GM19043 (cell line): ENCODE measurements at regions not wholly inside any gene's neighbourhood (a gene's known extent, or its start where the extent isn't known, plus 50 kb on each side); places are given as distances from the start of the nearest gene placed in this dataset.

Source experiments
- ATAC-seq: cut with Tn5 transposase; IDR thresholded peaks from one replicate; pipeline ENCODE4 v1.9.1; 2021; ENCODE audit warnings: low read depth; ENCODE audit not compliant: unreplicated experiment

- ATAC-seq = no peak
Observed at GRCh38 chr5:21694567-21694966, 1158.6 kb downstream of the CDH12 start.

- ATAC-seq = no peak
Observed at GRCh38 chr5:21693591-21693990, 1159.6 kb downstream of the CDH12 start.

- ATAC-seq = no peak
Observed at GRCh38 chr5:21689587-21689986, 1163.6 kb downstream of the CDH12 start.

GRCh38 chr5:21688655-21689054 is 1164.5 kb downstream of the CDH12 start:
- ATAC-seq = no peak

- no peak for ATAC-seq
Observed at GRCh38 chr5:21687621-21688020, 1165.5 kb downstream of the CDH12 start.

- ATAC-seq = no peak
Observed at GRCh38 chr5:21686706-21687105, 1166.4 kb downstream of the CDH12 start.

GRCh38 chr5:21685522-21685921 is 1167.6 kb downstream of the CDH12 start:
- no peak for ATAC-seq

GRCh38 chr5:21684992-21685391 is 1168.2 kb downstream of the CDH12 start:
- ATAC-seq = no peak

GRCh38 chr5:21681911-21682310 is 1171.2 kb downstream of the CDH12 start:
- no peak for ATAC-seq

- no peak for ATAC-seq
Observed at GRCh38 chr5:21680641-21681040, 1172.5 kb downstream of the CDH12 start.

- ATAC-seq = no peak
Observed at GRCh38 chr5:21680196-21680595, 1172.9 kb downstream of the CDH12 start.

- no peak for ATAC-seq
Observed at GRCh38 chr5:21678526-21678925, 1174.6 kb downstream of the CDH12 start.

GRCh38 chr5:21672911-21673310 is 1180.2 kb downstream of the CDH12 start:
- no peak for ATAC-seq

GRCh38 chr5:21672360-21672759 is 1180.8 kb downstream of the CDH12 start:
- ATAC-seq = no peak

GRCh38 chr5:21665524-21665923 is 1187.6 kb downstream of the CDH12 start:
- no peak for ATAC-seq

- ATAC-seq = no peak
Observed at GRCh38 chr5:21663082-21663481, 1190.1 kb downstream of the CDH12 start.

- ATAC-seq = no peak
Observed at GRCh38 chr5:21661184-21661583, 1192.0 kb downstream of the CDH12 start.

GRCh38 chr5:21654556-21654955 is 1198.6 kb downstream of the CDH12 start:
- ATAC-seq = no peak

- ATAC-seq = no peak
Observed at GRCh38 chr5:21649969-21650368, 1203.2 kb downstream of the CDH12 start.

- no peak for ATAC-seq
Observed at GRCh38 chr5:21646469-21646868, 1206.7 kb downstream of the CDH12 start.

- no peak for ATAC-seq
Observed at GRCh38 chr5:21644032-21644431, 1209.1 kb downstream of the CDH12 start.

GRCh38 chr5:21642312-21642711 is 1210.8 kb downstream of the CDH12 start:
- ATAC-seq = no peak

GRCh38 chr5:21623831-21624230 is 1229.3 kb downstream of the CDH12 start:
- no peak for ATAC-seq
